K562 (cell line): ENCODE measurements at regions not wholly inside any gene's neighbourhood (a gene's known extent, or its start where the extent isn't known, plus 50 kb on each side); places are given as distances from the start of the nearest gene placed in this dataset.

Experiments
- ATAC-seq: fragments of 200-7000 bp; cut with Tn5 transposase; 3 replicates; pipeline ENCODE4 v1.9.1; 2020; ENCODE audit warnings: moderate library complexity
- BruUV-seq: library from RNA; stranded (reverse); fragments of 400-500 nt; replicated peaks from 2 replicates; lab custom pipeline; 2021; lab: Mats Ljungman, UMichigan
- CTCF ChIA-PET: fragments of 300-600 bp; formaldehyde crosslinking; extraction: SDS; loops from one replicate; lab custom pipeline; 2021; ENCODE audit warnings: low intra/inter-chr PET ratio; lab: Yijun Ruan, JAX
- POLR2A ChIA-PET: fragments of 300-600, 350-650 bp; sonication (Branson Sonifier 250); formaldehyde crosslinking; extraction: SDS; loops from one replicate; lab custom pipeline; 2021; ENCODE audit warnings: antibody characterized with exemption, inconsistent platforms; lab: Yijun Ruan, JAX
- DNase-seq, 4 experiments: peaks; one replicate each; pipeline versions ENCODE4 v3.0.0 to v3.0.0-alpha.2; 2011 to 2018; ENCODE audit warnings: low spot score in 3 of 4, mixed read lengths in 3 of 4; ENCODE audit errors: extremely low read depth in 1 of 4
- FAIRE-seq: peaks from 2 replicates; lab custom pipeline; 2011; peaks lifted over from hg19 to GRCh38; lab: Jason Lieb, UNC
- H2AFZ ChIP-seq: 2 replicates; pipeline ENCODE4 v1.6.0; 2011; ENCODE audit warnings: low read depth, low read length, control low read depth, inconsistent platforms
- H3K27ac ChIP-seq: fragments of 200-600 bp; 3 replicates; pipeline ENCODE4 v1.8.0; 2011; ENCODE audit warnings: low read depth, mild to moderate bottlenecking, control low read depth, inconsistent platforms, low read length, moderate library complexity, mixed read lengths; ENCODE audit errors: extremely low read depth
- H3K27me3 ChIP-seq, 2 experiments: fragments of 300-600 bp in 1 of 2; 2 replicates in 1 of 2; 3 replicates in 1 of 2; pipeline versions ENCODE4 v1.6.0 to v1.8.0; 2011; ENCODE audit warnings: inconsistent platforms in 2 of 2, low read length in 2 of 2, mild to moderate bottlenecking in 1 of 2, mixed read lengths in 1 of 2, moderate library complexity in 1 of 2; ENCODE audit not compliant: control insufficient read depth in 2 of 2, insufficient read depth in 2 of 2
- H3K36me3 ChIP-seq: fragments of 300-600 bp; 3 replicates; pipeline ENCODE4 v1.8.0; 2011; ENCODE audit warnings: mild to moderate bottlenecking, low read length, inconsistent platforms; ENCODE audit not compliant: control insufficient read depth, insufficient read depth
- H3K4me1 ChIP-seq, 2 experiments: fragments of 200-600 bp in 1 of 2; replicated peaks in 1 of 2; 2 replicates in 1 of 2; 3 replicates in 1 of 2; pipeline versions ENCODE4 v1.5.1 to v1.8.0; 2011; ENCODE audit warnings: inconsistent platforms in 2 of 2, low read length in 2 of 2, mild to moderate bottlenecking in 1 of 2, mixed read lengths in 1 of 2, moderate library complexity in 1 of 2; ENCODE audit not compliant: control insufficient read depth in 2 of 2, insufficient read depth in 2 of 2
- H3K4me2 ChIP-seq: 2 replicates; pipeline ENCODE4 v1.6.1; 2011; ENCODE audit warnings: low read length, control low read depth, inconsistent platforms, mixed read lengths; ENCODE audit not compliant: insufficient read depth
- H3K4me3 ChIP-seq: fragments of 200-600 bp; sonication (generic), shearing (Covaris generic); 2 replicates; pipeline ENCODE4 v1.5.1; 2016; ENCODE audit warnings: control low read depth, inconsistent platforms
- H3K79me2 ChIP-seq: fragments of 200-600 bp; 3 replicates; pipeline ENCODE4 v1.8.0; 2011; ENCODE audit warnings: low read length, inconsistent platforms; ENCODE audit not compliant: control insufficient read depth, insufficient read depth
- H3K9ac ChIP-seq, 2 experiments: 2 replicates each; pipeline versions ENCODE4 v1.6.0 to v1.6.1; 2011; ENCODE audit warnings: low read depth in 2 of 2, low read length in 2 of 2, control low read depth in 1 of 2, inconsistent platforms in 1 of 2, mild to moderate bottlenecking in 1 of 2, mixed read lengths in 1 of 2; ENCODE audit not compliant: insufficient read depth in 1 of 2
- H3K9me1 ChIP-seq: one replicate; pipeline ENCODE4 v1.6.0; 2011; ENCODE audit warnings: inconsistent platforms, mild to moderate bottlenecking, low read length, moderate library complexity; ENCODE audit not compliant: control insufficient read depth, insufficient read depth
- H3K9me3 ChIP-seq: replicated peaks from 2 replicates; pipeline ENCODE4 v1.5.1; 2011; ENCODE audit warnings: low read depth, low read length, inconsistent platforms; ENCODE audit not compliant: control insufficient read depth, insufficient read depth
- H4K20me1 ChIP-seq: replicated peaks from 2 replicates; pipeline ENCODE4 v1.6.1; 2011; ENCODE audit warnings: low read length, inconsistent platforms, mixed read lengths; ENCODE audit not compliant: control insufficient read depth, insufficient read depth
- ATF1 ChIP-seq, 2 experiments: fragments of 450-650 bp in 1 of 2; IDR thresholded peaks; 2 replicates each; pipeline ENCODE4 v1.6.1; 2016; ENCODE audit warnings: missing compliant biosample characterization in 1 of 2, missing genetic modification characterization in 1 of 2
- CBFB ChIP-seq: sonication (generic); formaldehyde crosslinking; IDR thresholded peaks from 2 replicates; pipeline ENCODE4 v1.4.0; 2020; ENCODE audit warnings: mild to moderate bottlenecking, missing genetic modification reagents
- DDX20 ChIP-seq: fragments of 450-650 bp; IDR thresholded peaks from 2 replicates; pipeline ENCODE4 v1.6.1; 2016; ENCODE audit warnings: missing genetic modification characterization, low read depth, mild to moderate bottlenecking, missing compliant biosample characterization, moderate library complexity
- ILF3 ChIP-seq: fragments of 450-650 bp; IDR thresholded peaks from 2 replicates; pipeline ENCODE4 v1.6.1; 2018; ENCODE audit warnings: antibody characterized with exemption, mild to moderate bottlenecking, moderate library complexity, borderline replicate concordance
- KAT7 ChIP-seq: sonication (generic); formaldehyde crosslinking; IDR thresholded peaks from 2 replicates; pipeline ENCODE4 v1.8.0; 2022; ENCODE audit warnings: missing genetic modification reagents, mild to moderate bottlenecking, borderline replicate concordance
- NFXL1 ChIP-seq: fragments of 450-650 bp; formaldehyde crosslinking; IDR thresholded peaks from 2 replicates; pipeline ENCODE4 v1.4.0; 2021; ENCODE audit warnings: mild to moderate bottlenecking
- PHF20 ChIP-seq: fragments of 450-650 bp; IDR thresholded peaks from 2 replicates; pipeline ENCODE4 v1.6.1; 2018; ENCODE audit not compliant: partially characterized antibody
- POLR3A ChIP-seq: IDR thresholded peaks from 2 replicates; pipeline ENCODE4 v1.6.1; 2011; ENCODE audit warnings: borderline replicate concordance, mild to moderate bottlenecking, moderate library complexity; ENCODE audit not compliant: insufficient read length, insufficient read depth; ENCODE audit errors: extremely low read depth
- RBBP5 ChIP-seq: fragments of 200-600 bp; sonication (generic); IDR thresholded peaks from 2 replicates; pipeline ENCODE4 v1.6.1; 2012; ENCODE audit warnings: borderline replicate concordance, mild to moderate bottlenecking, low read length, control low read depth, inconsistent platforms; ENCODE audit not compliant: insufficient read depth, poor library complexity, severe bottlenecking
- RBM17 ChIP-seq: fragments of 200-400 bp; formaldehyde crosslinking; IDR thresholded peaks from 2 replicates; pipeline ENCODE4 v1.6.1; 2017; ENCODE audit warnings: low read depth, mild to moderate bottlenecking, low read length, borderline replicate concordance
- ZNF184 ChIP-seq: sonication (generic); formaldehyde crosslinking; IDR thresholded peaks from 2 replicates; pipeline ENCODE4 v1.5.0; 2020; ENCODE audit warnings: missing genetic modification reagents
- ZNF274 ChIP-seq: IDR thresholded peaks from 2 replicates; pipeline ENCODE4 v1.6.1; 2011; ENCODE audit warnings: low read depth, mild to moderate bottlenecking, low read length, moderate library complexity, borderline replicate concordance
- ZNF445 ChIP-seq: fragments of 250-450 bp; sonication (Bioruptor Pico); IDR thresholded peaks from 2 replicates; pipeline ENCODE4 v1.4.0; 2020; ENCODE audit warnings: low read depth, mild to moderate bottlenecking, moderate library complexity
- ZNF551 ChIP-seq: fragments of 250-450 bp; sonication (Bioruptor Pico); IDR thresholded peaks from 2 replicates; pipeline ENCODE4 v1.5.0; 2021; ENCODE audit warnings: mild to moderate bottlenecking, moderate library complexity
- ZSCAN29 ChIP-seq: fragments of 450-650 bp; IDR thresholded peaks from 2 replicates; pipeline ENCODE4 v1.6.1; 2017
- in situ Hi-C: fragments of 300-500 bp; cut with MboI; formaldehyde crosslinking; loops from 4 replicates; pipeline ENCODE4 v1.15.0; 2018; ENCODE audit warnings: inconsistent platforms, mixed read lengths
- intact Hi-C: fragments of 100-400 bp; cut with micrococcal nuclease; formaldehyde crosslinking; loops from 2 replicates; pipeline ENCODE4 v1.14.2; 2022
- TF ChIP-seq, protein P1 (sequence below), 2 experiments: fragments of 150-350 bp in 1 of 2; IDR thresholded peaks; 2 replicates each; pipeline ENCODE4 v1.6.1; 2012 to 2016; ENCODE audit warnings: low read depth in 2 of 2, low read length in 2 of 2, mild to moderate bottlenecking in 1 of 2, moderate library complexity in 1 of 2
- TF ChIP-seq, protein P2 (sequence below): sonication (generic); formaldehyde crosslinking; IDR thresholded peaks from 2 replicates; pipeline ENCODE4 v1.8.0; 2022; ENCODE audit warnings: mild to moderate bottlenecking, missing genetic modification reagents

DNA sequence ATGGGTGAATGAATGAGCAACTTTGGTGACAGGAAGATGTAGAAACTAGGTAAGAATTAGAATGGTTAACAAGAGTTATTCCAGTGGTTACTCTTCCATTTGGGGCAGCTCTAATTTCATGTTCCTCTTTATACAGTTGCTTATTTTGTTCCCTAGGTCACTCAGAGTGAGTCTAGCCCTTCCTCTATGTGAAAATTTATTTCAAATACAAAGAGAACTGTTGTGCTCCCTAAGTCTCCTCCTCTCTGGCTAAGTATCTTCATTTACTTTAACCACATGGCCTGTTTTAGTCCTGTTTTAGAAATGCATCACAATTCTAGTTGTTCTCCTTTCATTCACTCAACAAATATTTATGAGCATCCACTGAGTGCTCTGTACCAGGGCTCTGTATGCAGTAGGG, 51.1 kb upstream of the HIF1A start:
- no peak for FAIRE-seq
- TF ChIP-seq DDX20 (tag) = no peak
- TF ChIP-seq, protein P1, sequence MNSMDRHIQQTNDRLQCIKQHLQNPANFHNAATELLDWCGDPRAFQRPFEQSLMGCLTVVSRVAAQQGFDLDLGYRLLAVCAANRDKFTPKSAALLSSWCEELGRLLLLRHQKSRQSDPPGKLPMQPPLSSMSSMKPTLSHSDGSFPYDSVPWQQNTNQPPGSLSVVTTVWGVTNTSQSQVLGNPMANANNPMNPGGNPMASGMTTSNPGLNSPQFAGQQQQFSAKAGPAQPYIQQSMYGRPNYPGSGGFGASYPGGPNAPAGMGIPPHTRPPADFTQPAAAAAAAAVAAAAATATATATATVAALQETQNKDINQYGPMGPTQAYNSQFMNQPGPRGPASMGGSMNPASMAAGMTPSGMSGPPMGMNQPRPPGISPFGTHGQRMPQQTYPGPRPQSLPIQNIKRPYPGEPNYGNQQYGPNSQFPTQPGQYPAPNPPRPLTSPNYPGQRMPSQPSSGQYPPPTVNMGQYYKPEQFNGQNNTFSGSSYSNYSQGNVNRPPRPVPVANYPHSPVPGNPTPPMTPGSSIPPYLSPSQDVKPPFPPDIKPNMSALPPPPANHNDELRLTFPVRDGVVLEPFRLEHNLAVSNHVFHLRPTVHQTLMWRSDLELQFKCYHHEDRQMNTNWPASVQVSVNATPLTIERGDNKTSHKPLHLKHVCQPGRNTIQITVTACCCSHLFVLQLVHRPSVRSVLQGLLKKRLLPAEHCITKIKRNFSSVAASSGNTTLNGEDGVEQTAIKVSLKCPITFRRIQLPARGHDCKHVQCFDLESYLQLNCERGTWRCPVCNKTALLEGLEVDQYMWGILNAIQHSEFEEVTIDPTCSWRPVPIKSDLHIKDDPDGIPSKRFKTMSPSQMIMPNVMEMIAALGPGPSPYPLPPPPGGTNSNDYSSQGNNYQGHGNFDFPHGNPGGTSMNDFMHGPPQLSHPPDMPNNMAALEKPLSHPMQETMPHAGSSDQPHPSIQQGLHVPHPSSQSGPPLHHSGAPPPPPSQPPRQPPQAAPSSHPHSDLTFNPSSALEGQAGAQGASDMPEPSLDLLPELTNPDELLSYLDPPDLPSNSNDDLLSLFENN (IDR thresholded peaks at IDR 0.05; ENCODE audit: low read depth in 2 of 2, low read length in 2 of 2) = no peak
- no peak for TF ChIP-seq ZNF184 (CRISPR knock-in tag)
- no peak for TF ChIP-seq ZNF274
- no peak for TF ChIP-seq POLR3A
- no peak for TF ChIP-seq KAT7 (CRISPR knock-in tag)
- TF ChIP-seq ZSCAN29 = no peak
- TF ChIP-seq ATF1 (CRISPR knock-in tag; IDR thresholded peaks at IDR 0.05) = no peak
- no peak for TF ChIP-seq ATF1 (tag; IDR thresholded peaks at IDR 0.05)
- TF ChIP-seq RBM17 = no peak
- TF ChIP-seq, protein P2, sequence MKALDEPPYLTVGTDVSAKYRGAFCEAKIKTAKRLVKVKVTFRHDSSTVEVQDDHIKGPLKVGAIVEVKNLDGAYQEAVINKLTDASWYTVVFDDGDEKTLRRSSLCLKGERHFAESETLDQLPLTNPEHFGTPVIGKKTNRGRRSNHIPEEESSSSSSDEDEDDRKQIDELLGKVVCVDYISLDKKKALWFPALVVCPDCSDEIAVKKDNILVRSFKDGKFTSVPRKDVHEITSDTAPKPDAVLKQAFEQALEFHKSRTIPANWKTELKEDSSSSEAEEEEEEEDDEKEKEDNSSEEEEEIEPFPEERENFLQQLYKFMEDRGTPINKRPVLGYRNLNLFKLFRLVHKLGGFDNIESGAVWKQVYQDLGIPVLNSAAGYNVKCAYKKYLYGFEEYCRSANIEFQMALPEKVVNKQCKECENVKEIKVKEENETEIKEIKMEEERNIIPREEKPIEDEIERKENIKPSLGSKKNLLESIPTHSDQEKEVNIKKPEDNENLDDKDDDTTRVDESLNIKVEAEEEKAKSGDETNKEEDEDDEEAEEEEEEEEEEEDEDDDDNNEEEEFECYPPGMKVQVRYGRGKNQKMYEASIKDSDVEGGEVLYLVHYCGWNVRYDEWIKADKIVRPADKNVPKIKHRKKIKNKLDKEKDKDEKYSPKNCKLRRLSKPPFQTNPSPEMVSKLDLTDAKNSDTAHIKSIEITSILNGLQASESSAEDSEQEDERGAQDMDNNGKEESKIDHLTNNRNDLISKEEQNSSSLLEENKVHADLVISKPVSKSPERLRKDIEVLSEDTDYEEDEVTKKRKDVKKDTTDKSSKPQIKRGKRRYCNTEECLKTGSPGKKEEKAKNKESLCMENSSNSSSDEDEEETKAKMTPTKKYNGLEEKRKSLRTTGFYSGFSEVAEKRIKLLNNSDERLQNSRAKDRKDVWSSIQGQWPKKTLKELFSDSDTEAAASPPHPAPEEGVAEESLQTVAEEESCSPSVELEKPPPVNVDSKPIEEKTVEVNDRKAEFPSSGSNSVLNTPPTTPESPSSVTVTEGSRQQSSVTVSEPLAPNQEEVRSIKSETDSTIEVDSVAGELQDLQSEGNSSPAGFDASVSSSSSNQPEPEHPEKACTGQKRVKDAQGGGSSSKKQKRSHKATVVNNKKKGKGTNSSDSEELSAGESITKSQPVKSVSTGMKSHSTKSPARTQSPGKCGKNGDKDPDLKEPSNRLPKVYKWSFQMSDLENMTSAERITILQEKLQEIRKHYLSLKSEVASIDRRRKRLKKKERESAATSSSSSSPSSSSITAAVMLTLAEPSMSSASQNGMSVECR = no peak
- TF ChIP-seq ZNF445 (CRISPR knock-in tag) = no peak
- no peak for TF ChIP-seq PHF20
- TF ChIP-seq ZNF551 = no peak
- no peak for TF ChIP-seq ILF3
- TF ChIP-seq NFXL1 (CRISPR knock-in tag) = no peak
- TF ChIP-seq RBBP5 = no peak
- no peak for TF ChIP-seq CBFB (CRISPR knock-in tag)

More for the DNA sequence above, 51.1 kb upstream of the HIF1A start:
- intact Hi-C loops (no loop called here), in situ Hi-C loops (no loop called here)
- Histone ChIP-seq H3K4me2 (no peak overlapping the region), H3K27me3 (peaks cover 4 to 11% of the 10 kb centered on the region in 2 experiments; a peak in 4 of 5 replicates), H3K36me3 (no peaks in the 10 kb centered on the region), H3K4me1 (no peaks in the 10 kb centered on the region), H3K27ac (no peak overlapping the region), H2AFZ (no peak overlapping the region), H3K9me3 (no peaks in the 10 kb centered on the region), H3K9ac (no peak overlapping the region), H3K79me2 (no peaks in the 10 kb centered on the region), H3K9me1 (no peaks in the 10 kb centered on the region), H4K20me1 (no peaks in the 10 kb centered on the region), H3K4me3 (no peak overlapping the region)
- POLR2A ChIA-PET = no interaction called here
- CTCF ChIA-PET = no interaction called here
- ATAC-seq = no peak
- no TSS peak for BruUV-seq
- DNase-seq = no peak
